GM18507 (cell line): ENCODE measurements at regions not wholly inside any gene's neighbourhood (a gene's known extent, or its start where the extent isn't known, plus 50 kb on each side); places are given as distances from the start of the nearest gene placed in this dataset.

Source experiments
- DNase-seq: peaks from one replicate; pipeline ENCODE4 v3.0.0; 2011; ENCODE audit warnings: low read depth; ENCODE audit not compliant: insufficient read length; ENCODE audit errors: extremely low spot score
- FAIRE-seq: peaks from 2 replicates; lab custom pipeline; 2011; peaks lifted over from hg19 to GRCh38; lab: Jason Lieb, UNC

- DNase-seq (no peak), FAIRE-seq (no peak)
Observed at GRCh38 chr11:120034881-120035630, 102.9 kb downstream of the TRIM29 start.

GRCh38 chr11:120034176-120034875 is 103.6 kb downstream of the TRIM29 start:
- DNase-seq, result no peak
- FAIRE-seq, result no peak

GRCh38 chr11:120032766-120033390 is 105.0 kb downstream of the TRIM29 start:
- FAIRE-seq (no peak), DNase-seq (no peak)

- DNase-seq (no peak), FAIRE-seq (no peak)
Observed at GRCh38 chr11:120031612-120032600, 106.0 kb downstream of the TRIM29 start.

GRCh38 chr11:120031156-120031555 is 106.8 kb downstream of the TRIM29 start:
- FAIRE-seq (no peak), DNase-seq (no peak)

- DNase-seq (no peak), FAIRE-seq (no peak)
Observed at GRCh38 chr11:120030411-120030810, 107.5 kb downstream of the TRIM29 start.

GRCh38 chr11:120029321-120029720 is 108.6 kb downstream of the TRIM29 start:
- FAIRE-seq (no peak), DNase-seq (no peak)

GRCh38 chr11:120028897-120029258 is 109.0 kb downstream of the TRIM29 start:
- FAIRE-seq, result no peak
- DNase-seq, result no peak

GRCh38 chr11:120028181-120028896 is 109.6 kb downstream of the TRIM29 start:
- DNase-seq, result no peak
- FAIRE-seq, result no peak

GRCh38 chr11:120027546-120028180 is 110.2 kb downstream of the TRIM29 start:
- FAIRE-seq (no peak), DNase-seq (no peak)

GRCh38 chr11:120025606-120026335 is 112.1 kb downstream of the TRIM29 start:
- no peak for DNase-seq
- FAIRE-seq, result no peak

GRCh38 chr11:120024586-120024985 is 113.3 kb downstream of the TRIM29 start:
- DNase-seq, result no peak
- FAIRE-seq, result no peak

- FAIRE-seq (no peak), DNase-seq (no peak)
Observed at GRCh38 chr11:120024046-120024445, 113.9 kb downstream of the TRIM29 start.

- no peak for FAIRE-seq
- DNase-seq, result no peak
Observed at GRCh38 chr11:120023551-120023950, 114.4 kb downstream of the TRIM29 start.

GRCh38 chr11:120023120-120023519 is 114.8 kb downstream of the TRIM29 start:
- FAIRE-seq (no peak), DNase-seq (no peak)

- no peak for FAIRE-seq
- DNase-seq, result no peak
Observed at GRCh38 chr11:120022617-120023016, 115.3 kb downstream of the TRIM29 start.

GRCh38 chr11:120021978-120022377 is 115.9 kb downstream of the TRIM29 start:
- no peak for DNase-seq
- no peak for FAIRE-seq

- FAIRE-seq (no peak), DNase-seq (no peak)
Observed at GRCh38 chr11:120021391-120021953, 116.4 kb downstream of the TRIM29 start.
